WTC11 (cell line): ENCODE measurements at regions not wholly inside any gene's neighbourhood (a gene's known extent, or its start where the extent isn't known, plus 50 kb on each side); places are given as distances from the start of the nearest gene placed in this dataset.

ENCODE experiments used
- ATAC-seq: fragments of 200-7000 bp; cut with Tn5 transposase; 2 replicates; pipeline ENCODE4 v1.10.0; 2021; ENCODE audit warnings: mild to moderate bottlenecking, moderate library complexity
- CTCF ChIA-PET: fragments of 300-600 bp; sonication (Branson Sonifier 250); formaldehyde crosslinking; loops from one replicate; lab custom pipeline; 2021; ENCODE audit warnings: antibody characterized with exemption; lab: Charles Lee
- POLR2A ChIA-PET: fragments of 350-600 bp; sonication (Branson Sonifier 250); formaldehyde crosslinking; loops from one replicate; lab custom pipeline; 2021; ENCODE audit warnings: antibody characterized with exemption; lab: Charles Lee
- DNase-seq: peaks from one replicate; pipeline ENCODE4 v3.0.0; 2021; ENCODE audit warnings: low spot score
- H3K27ac Mint-ChIP-seq: 2 replicates; pipeline ENCODE4 v1.8.0; 2021; ENCODE audit warnings: mixed read lengths
- H3K27me3 Mint-ChIP-seq: 2 replicates; pipeline ENCODE4 v1.8.0; 2021; ENCODE audit warnings: low read depth, mild to moderate bottlenecking, moderate library complexity, mixed read lengths
- H3K36me3 Mint-ChIP-seq: 2 replicates; pipeline ENCODE4 v1.8.0; 2021; ENCODE audit warnings: mixed read lengths
- H3K4me1 Mint-ChIP-seq: 2 replicates; pipeline ENCODE4 v1.8.0; 2022; ENCODE audit warnings: mixed read lengths
- H3K4me3 Mint-ChIP-seq: 2 replicates; pipeline ENCODE4 v1.8.0; 2021; ENCODE audit warnings: mild to moderate bottlenecking, moderate library complexity, mixed read lengths
- H3K9me3 Mint-ChIP-seq: 2 replicates; pipeline ENCODE4 v1.8.0; 2021; ENCODE audit warnings: mixed read lengths
- CREM ChIP-seq: sonication (generic); formaldehyde crosslinking; IDR thresholded peaks from 2 replicates; pipeline ENCODE4 v1.8.1; 2022; ENCODE audit warnings: mild to moderate bottlenecking, missing genetic modification reagents, moderate library complexity
- ESRRA ChIP-seq: sonication (generic); formaldehyde crosslinking; IDR thresholded peaks from 2 replicates; pipeline ENCODE4 v1.8.1; 2022; ENCODE audit warnings: mild to moderate bottlenecking, missing genetic modification reagents, borderline replicate concordance
- GABPB1 ChIP-seq: sonication (generic); formaldehyde crosslinking; IDR thresholded peaks from 2 replicates; pipeline ENCODE4 v1.8.1; 2023; ENCODE audit warnings: mild to moderate bottlenecking, missing genetic modification reagents
- GTF2I ChIP-seq: fragments of 250-450 bp; sonication (Bioruptor Pico); conservative IDR thresholded peaks from 2 replicates; pipeline ENCODE4 v1.4.0; 2021; ENCODE audit warnings: mild to moderate bottlenecking
- JAZF1 ChIP-seq: fragments of 250-450 bp; sonication (Bioruptor Pico); IDR thresholded peaks from 2 replicates; pipeline ENCODE4 v1.9.0; 2021; ENCODE audit warnings: moderate library complexity, mild to moderate bottlenecking, inconsistent platforms
- NR2C2 ChIP-seq: sonication (generic); formaldehyde crosslinking; IDR thresholded peaks from 2 replicates; pipeline ENCODE4 v1.8.0; 2022; ENCODE audit warnings: mild to moderate bottlenecking, missing genetic modification reagents
- PRRX2 ChIP-seq: fragments of 250-450 bp; sonication (Bioruptor Pico); IDR thresholded peaks from 2 replicates; pipeline ENCODE4 v1.8.0; 2021; ENCODE audit warnings: mild to moderate bottlenecking
- RORB ChIP-seq: fragments of 250-450 bp; sonication (Bioruptor Pico); IDR thresholded peaks from 2 replicates; pipeline ENCODE4 v1.9.0; 2021; ENCODE audit warnings: mild to moderate bottlenecking
- SP1 ChIP-seq: sonication (generic); formaldehyde crosslinking; conservative IDR thresholded peaks from 2 replicates; pipeline ENCODE4 v1.8.1; 2022; ENCODE audit warnings: missing genetic modification reagents
- TCF7 ChIP-seq: sonication (generic); formaldehyde crosslinking; IDR thresholded peaks from 2 replicates; pipeline ENCODE4 v1.8.0; 2022; ENCODE audit warnings: mild to moderate bottlenecking, low read depth, missing genetic modification reagents, moderate library complexity
- ZNF232 ChIP-seq: sonication (generic); formaldehyde crosslinking; IDR thresholded peaks from 2 replicates; pipeline ENCODE4 v1.8.0; 2022; ENCODE audit warnings: mild to moderate bottlenecking, missing genetic modification reagents
- ZNF396 ChIP-seq: fragments of 250-450 bp; sonication (Bioruptor Pico); IDR thresholded peaks from 2 replicates; pipeline ENCODE4 v1.8.0; 2021; ENCODE audit warnings: mild to moderate bottlenecking, moderate library complexity, borderline replicate concordance
- ZNF671 ChIP-seq: fragments of 250-450 bp; sonication (Bioruptor Pico); IDR thresholded peaks from 2 replicates; pipeline ENCODE4 v1.8.0; 2021; ENCODE audit warnings: mild to moderate bottlenecking
- TF ChIP-seq, protein P1 (sequence below): sonication (generic); formaldehyde crosslinking; IDR thresholded peaks from 2 replicates; pipeline ENCODE4 v1.8.1; 2023; ENCODE audit warnings: mild to moderate bottlenecking, missing genetic modification reagents, borderline replicate concordance
- TF ChIP-seq, protein P2 (sequence below): sonication (generic); formaldehyde crosslinking; conservative IDR thresholded peaks from 2 replicates; pipeline ENCODE4 v1.8.1; 2023; ENCODE audit warnings: mild to moderate bottlenecking, low read depth, missing genetic modification reagents, moderate library complexity
- TF ChIP-seq, protein P3 (sequence below): sonication (generic); formaldehyde crosslinking; IDR thresholded peaks from 2 replicates; pipeline ENCODE4 v1.8.1; 2022; ENCODE audit warnings: low read depth, missing genetic modification reagents, borderline replicate concordance
- TF ChIP-seq, protein P4 (sequence below): sonication (generic); formaldehyde crosslinking; IDR thresholded peaks from 2 replicates; pipeline ENCODE4 v1.8.1; 2023; ENCODE audit warnings: mild to moderate bottlenecking, missing genetic modification reagents, moderate library complexity
- TF ChIP-seq, protein P5 (sequence below): sonication (generic); formaldehyde crosslinking; IDR thresholded peaks from 2 replicates; pipeline ENCODE4 v1.8.0; 2022; ENCODE audit warnings: mild to moderate bottlenecking, missing genetic modification reagents
- TF ChIP-seq, protein P6 (sequence below): sonication (generic); formaldehyde crosslinking; IDR thresholded peaks from 2 replicates; pipeline ENCODE4 v1.8.1; 2023; ENCODE audit warnings: mild to moderate bottlenecking, moderate library complexity, missing genetic modification reagents

DNA sequence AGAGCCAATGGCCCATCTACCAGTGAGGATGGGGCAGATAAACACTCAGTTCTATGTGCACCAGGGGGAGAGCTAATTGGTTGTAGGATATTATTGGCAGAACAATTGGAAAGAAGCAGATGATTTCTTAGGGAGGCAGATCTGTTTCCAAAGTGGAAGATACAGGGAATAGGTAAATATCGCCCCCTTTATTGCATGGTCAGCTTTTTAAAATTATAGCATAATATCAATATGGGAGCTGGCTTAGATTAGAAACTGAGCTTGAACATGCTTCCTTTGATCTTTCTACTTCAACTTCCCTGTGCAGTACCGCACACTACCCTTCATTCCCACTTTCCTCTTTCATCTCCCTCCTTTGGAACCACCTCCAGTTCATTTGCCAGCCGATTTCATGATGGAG lies 64.0 kb upstream of the PLXNA2 start:
- Mint-ChIP-seq H3K4me1 (peaks cover 9% of the 10 kb centered on the region), H3K4me3 (no peak overlapping the region), H3K36me3 (no peaks in the 10 kb centered on the region), H3K9me3 (no peaks in the 10 kb centered on the region), H3K27ac (no peak overlapping the region)
- ChIA-PET POLR2A (no interaction called here), CTCF (interaction anchor here (0.6 to 0.7 kb wide), 2 partner anchors 65 to 195 kb away, joined by 3 to 4 read pairs; no protein-coding TSS in a partner anchor)
- DNase-seq (no peak), ATAC-seq (no peak)
- TF ChIP-seq, protein P1, sequence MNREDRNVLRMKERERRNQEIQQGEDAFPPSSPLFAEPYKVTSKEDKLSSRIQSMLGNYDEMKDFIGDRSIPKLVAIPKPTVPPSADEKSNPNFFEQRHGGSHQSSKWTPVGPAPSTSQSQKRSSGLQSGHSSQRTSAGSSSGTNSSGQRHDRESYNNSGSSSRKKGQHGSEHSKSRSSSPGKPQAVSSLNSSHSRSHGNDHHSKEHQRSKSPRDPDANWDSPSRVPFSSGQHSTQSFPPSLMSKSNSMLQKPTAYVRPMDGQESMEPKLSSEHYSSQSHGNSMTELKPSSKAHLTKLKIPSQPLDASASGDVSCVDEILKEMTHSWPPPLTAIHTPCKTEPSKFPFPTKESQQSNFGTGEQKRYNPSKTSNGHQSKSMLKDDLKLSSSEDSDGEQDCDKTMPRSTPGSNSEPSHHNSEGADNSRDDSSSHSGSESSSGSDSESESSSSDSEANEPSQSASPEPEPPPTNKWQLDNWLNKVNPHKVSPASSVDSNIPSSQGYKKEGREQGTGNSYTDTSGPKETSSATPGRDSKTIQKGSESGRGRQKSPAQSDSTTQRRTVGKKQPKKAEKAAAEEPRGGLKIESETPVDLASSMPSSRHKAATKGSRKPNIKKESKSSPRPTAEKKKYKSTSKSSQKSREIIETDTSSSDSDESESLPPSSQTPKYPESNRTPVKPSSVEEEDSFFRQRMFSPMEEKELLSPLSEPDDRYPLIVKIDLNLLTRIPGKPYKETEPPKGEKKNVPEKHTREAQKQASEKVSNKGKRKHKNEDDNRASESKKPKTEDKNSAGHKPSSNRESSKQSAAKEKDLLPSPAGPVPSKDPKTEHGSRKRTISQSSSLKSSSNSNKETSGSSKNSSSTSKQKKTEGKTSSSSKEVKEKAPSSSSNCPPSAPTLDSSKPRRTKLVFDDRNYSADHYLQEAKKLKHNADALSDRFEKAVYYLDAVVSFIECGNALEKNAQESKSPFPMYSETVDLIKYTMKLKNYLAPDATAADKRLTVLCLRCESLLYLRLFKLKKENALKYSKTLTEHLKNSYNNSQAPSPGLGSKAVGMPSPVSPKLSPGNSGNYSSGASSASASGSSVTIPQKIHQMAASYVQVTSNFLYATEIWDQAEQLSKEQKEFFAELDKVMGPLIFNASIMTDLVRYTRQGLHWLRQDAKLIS = no peak
- TF ChIP-seq, protein P2, sequence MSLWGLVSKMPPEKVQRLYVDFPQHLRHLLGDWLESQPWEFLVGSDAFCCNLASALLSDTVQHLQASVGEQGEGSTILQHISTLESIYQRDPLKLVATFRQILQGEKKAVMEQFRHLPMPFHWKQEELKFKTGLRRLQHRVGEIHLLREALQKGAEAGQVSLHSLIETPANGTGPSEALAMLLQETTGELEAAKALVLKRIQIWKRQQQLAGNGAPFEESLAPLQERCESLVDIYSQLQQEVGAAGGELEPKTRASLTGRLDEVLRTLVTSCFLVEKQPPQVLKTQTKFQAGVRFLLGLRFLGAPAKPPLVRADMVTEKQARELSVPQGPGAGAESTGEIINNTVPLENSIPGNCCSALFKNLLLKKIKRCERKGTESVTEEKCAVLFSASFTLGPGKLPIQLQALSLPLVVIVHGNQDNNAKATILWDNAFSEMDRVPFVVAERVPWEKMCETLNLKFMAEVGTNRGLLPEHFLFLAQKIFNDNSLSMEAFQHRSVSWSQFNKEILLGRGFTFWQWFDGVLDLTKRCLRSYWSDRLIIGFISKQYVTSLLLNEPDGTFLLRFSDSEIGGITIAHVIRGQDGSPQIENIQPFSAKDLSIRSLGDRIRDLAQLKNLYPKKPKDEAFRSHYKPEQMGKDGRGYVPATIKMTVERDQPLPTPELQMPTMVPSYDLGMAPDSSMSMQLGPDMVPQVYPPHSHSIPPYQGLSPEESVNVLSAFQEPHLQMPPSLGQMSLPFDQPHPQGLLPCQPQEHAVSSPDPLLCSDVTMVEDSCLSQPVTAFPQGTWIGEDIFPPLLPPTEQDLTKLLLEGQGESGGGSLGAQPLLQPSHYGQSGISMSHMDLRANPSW (CRISPR knock-in tag) = no peak
- no peak for TF ChIP-seq NR2C2 (CRISPR knock-in tag)
- TF ChIP-seq ZNF396 (CRISPR knock-in tag) = no peak
- TF ChIP-seq, all 79 proteins: peak for 0
- H3K27me3 Mint-ChIP-seq = no peaks in the 10 kb centered on the region

DNA sequence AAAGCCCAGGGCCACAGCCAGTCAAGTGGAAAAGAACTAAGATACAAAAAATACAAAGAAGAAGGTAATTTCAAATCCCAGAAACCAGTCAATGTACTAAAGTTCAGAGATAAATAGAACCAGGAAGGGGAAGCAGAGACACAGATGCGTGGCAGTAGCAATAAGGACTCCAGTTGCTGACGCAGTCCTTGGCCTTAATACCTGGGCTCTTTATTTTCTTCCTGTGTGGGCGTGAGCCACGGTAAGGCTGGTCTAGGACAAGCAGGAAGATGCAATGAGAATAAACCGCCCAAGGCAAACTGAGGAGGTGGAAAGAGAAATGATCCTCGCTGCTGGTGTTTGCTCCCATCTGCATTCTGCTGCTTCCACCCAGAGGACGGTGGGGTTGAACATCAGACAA lies 65.6 kb upstream of the PLXNA2 start:
- H3K27me3 Mint-ChIP-seq = no peaks in the 10 kb centered on the region
- no peak overlapping the region for H3K27ac Mint-ChIP-seq
- no peaks in the 10 kb centered on the region for H3K9me3 Mint-ChIP-seq
- no peaks in the 10 kb centered on the region for H3K36me3 Mint-ChIP-seq
- ChIA-PET CTCF (no interaction called here), POLR2A (no interaction called here)
- H3K4me1 Mint-ChIP-seq = no peaks in the 10 kb centered on the region
- DNase-seq = no peak
- H3K4me3 Mint-ChIP-seq = no peak overlapping the region
- no peak for ATAC-seq
- TF ChIP-seq SP1 (no peak), ZNF671 (CRISPR knock-in tag) (no peak), GTF2I (CRISPR knock-in tag) (no peak), ZNF232 (CRISPR knock-in tag) (no peak), JAZF1 (CRISPR knock-in tag) (no peak), ESRRA (CRISPR knock-in tag) (no peak), PRRX2 (no peak), TCF7 (CRISPR knock-in tag) (no peak), RORB (no peak), GABPB1 (CRISPR knock-in tag) (no peak), CREM (CRISPR knock-in tag) (no peak)
- TF ChIP-seq, protein P1 = no peak
- TF ChIP-seq, protein P3, sequence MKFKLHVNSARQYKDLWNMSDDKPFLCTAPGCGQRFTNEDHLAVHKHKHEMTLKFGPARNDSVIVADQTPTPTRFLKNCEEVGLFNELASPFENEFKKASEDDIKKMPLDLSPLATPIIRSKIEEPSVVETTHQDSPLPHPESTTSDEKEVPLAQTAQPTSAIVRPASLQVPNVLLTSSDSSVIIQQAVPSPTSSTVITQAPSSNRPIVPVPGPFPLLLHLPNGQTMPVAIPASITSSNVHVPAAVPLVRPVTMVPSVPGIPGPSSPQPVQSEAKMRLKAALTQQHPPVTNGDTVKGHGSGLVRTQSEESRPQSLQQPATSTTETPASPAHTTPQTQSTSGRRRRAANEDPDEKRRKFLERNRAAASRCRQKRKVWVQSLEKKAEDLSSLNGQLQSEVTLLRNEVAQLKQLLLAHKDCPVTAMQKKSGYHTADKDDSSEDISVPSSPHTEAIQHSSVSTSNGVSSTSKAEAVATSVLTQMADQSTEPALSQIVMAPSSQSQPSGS (CRISPR knock-in tag) = no peak
- TF ChIP-seq, protein P4, sequence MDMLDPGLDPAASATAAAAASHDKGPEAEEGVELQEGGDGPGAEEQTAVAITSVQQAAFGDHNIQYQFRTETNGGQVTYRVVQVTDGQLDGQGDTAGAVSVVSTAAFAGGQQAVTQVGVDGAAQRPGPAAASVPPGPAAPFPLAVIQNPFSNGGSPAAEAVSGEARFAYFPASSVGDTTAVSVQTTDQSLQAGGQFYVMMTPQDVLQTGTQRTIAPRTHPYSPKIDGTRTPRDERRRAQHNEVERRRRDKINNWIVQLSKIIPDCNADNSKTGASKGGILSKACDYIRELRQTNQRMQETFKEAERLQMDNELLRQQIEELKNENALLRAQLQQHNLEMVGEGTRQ = no peak
- TF ChIP-seq, protein P5, sequence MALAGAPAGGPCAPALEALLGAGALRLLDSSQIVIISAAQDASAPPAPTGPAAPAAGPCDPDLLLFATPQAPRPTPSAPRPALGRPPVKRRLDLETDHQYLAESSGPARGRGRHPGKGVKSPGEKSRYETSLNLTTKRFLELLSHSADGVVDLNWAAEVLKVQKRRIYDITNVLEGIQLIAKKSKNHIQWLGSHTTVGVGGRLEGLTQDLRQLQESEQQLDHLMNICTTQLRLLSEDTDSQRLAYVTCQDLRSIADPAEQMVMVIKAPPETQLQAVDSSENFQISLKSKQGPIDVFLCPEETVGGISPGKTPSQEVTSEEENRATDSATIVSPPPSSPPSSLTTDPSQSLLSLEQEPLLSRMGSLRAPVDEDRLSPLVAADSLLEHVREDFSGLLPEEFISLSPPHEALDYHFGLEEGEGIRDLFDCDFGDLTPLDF = no peak
- TF ChIP-seq, protein P6, sequence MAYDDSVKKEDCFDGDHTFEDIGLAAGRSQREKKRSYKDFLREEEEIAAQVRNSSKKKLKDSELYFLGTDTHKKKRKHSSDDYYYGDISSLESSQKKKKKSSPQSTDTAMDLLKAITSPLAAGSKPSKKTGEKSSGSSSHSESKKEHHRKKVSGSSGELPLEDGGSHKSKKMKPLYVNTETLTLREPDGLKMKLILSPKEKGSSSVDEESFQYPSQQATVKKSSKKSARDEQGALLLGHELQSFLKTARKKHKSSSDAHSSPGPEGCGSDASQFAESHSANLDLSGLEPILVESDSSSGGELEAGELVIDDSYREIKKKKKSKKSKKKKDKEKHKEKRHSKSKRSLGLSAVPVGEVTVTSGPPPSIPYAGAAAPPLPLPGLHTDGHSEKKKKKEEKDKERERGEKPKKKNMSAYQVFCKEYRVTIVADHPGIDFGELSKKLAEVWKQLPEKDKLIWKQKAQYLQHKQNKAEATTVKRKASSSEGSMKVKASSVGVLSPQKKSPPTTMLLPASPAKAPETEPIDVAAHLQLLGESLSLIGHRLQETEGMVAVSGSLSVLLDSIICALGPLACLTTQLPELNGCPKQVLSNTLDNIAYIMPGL (CRISPR knock-in tag) = no peak
